ENCODE measurements at regions not wholly inside any gene's neighbourhood (a gene's known extent, or its start where the extent isn't known, plus 50 kb on each side); places are given as distances from the start of the nearest gene placed in this dataset.

DNA sequence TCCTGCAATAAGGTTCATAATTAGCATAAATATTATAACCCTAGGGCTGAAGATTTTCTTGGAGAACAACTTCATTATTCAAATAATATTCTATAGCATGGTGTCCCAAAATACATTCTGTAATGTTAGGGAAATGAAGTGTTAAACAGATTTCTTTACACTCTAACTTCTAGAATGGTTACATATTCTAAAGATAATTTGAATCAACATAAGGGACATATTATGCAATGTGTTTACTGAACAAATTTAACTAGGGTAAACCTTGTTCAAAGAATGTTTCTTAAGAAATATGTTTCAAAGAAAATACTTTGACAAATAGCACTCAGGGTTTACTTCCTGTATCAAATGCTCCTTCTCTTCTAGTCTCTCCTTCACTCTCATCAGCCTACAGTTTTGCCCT, 281.6 kb downstream of the SLC6A15 start:
- Histone ChIP-seq H3K4me1 (ENCODE audit: control insufficient read depth in 2 of 2, insufficient read depth in 2 of 2, low read length in 2 of 2) (no peaks in the 10 kb centered on the region), H3K36me3 (ENCODE audit: control insufficient read depth in 2 of 2, insufficient read depth in 2 of 2, low read length in 2 of 2) (no peaks in the 10 kb centered on the region), H3K27ac (ENCODE audit: low read depth in 2 of 2, low read length in 2 of 2) (no peak overlapping the region), H3K9ac (ENCODE audit: low read depth in 1 of 2, low read length in 2 of 2) (no peak overlapping the region), H3K27me3 (ENCODE audit: control insufficient read depth in 2 of 2, insufficient read depth in 2 of 2, low read length in 2 of 2) (no peaks in the 10 kb centered on the region), H3K9me3 (ENCODE audit: control insufficient read depth in 2 of 2, low read length in 2 of 2) (no peaks in the 10 kb centered on the region), H3K4me3 (ENCODE audit: low read length in 2 of 2) (no peak overlapping the region)

- H3K4me1 ChIP-seq (ENCODE audit: control insufficient read depth in 2 of 2, insufficient read depth in 2 of 2, low read length in 2 of 2): no peaks in the 10 kb centered on the region
- H3K27me3 ChIP-seq (ENCODE audit: control insufficient read depth in 2 of 2, insufficient read depth in 2 of 2, low read length in 2 of 2): no peaks in the 10 kb centered on the region
- H3K27ac ChIP-seq (ENCODE audit: low read depth in 2 of 2, low read length in 2 of 2): no peak overlapping the region
- H3K36me3 ChIP-seq (ENCODE audit: control insufficient read depth in 2 of 2, insufficient read depth in 2 of 2, low read length in 2 of 2): no peaks in the 10 kb centered on the region
- no peak overlapping the region for H3K9ac ChIP-seq (ENCODE audit: low read depth in 1 of 2, low read length in 2 of 2)
- H3K9me3 ChIP-seq (ENCODE audit: control insufficient read depth in 2 of 2, low read length in 2 of 2): no peaks in the 10 kb centered on the region
- no peak overlapping the region for H3K4me3 ChIP-seq (ENCODE audit: low read length in 2 of 2)
Observed at GRCh38 chr12:84627593-84627992, 285.0 kb downstream of the SLC6A15 start.

DNA sequence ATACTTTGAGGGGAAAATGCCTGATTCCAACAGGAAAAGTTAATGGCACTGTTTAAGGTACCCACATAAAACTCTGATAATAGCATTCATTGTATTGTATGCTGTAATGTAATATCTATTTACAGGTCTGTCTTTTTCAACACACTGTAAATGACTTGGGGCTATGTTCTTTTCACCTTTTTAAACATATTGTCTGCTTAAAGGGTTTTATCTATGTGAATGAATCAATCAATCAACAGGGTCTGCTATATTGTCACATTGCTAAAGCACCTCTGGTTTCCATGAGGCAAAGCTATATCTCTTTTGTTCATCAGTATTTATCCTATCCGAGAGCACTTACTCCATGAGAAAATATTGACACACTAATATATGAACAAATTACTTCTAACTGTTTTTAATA, 288.0 kb downstream of the SLC6A15 start:
- Histone ChIP-seq H3K4me1 (ENCODE audit: control insufficient read depth in 2 of 2, insufficient read depth in 2 of 2, low read length in 2 of 2) (no peaks in the 10 kb centered on the region), H3K27ac (ENCODE audit: low read depth in 2 of 2, low read length in 2 of 2) (no peak overlapping the region), H3K36me3 (ENCODE audit: control insufficient read depth in 2 of 2, insufficient read depth in 2 of 2, low read length in 2 of 2) (no peaks in the 10 kb centered on the region), H3K9me3 (ENCODE audit: control insufficient read depth in 2 of 2, low read length in 2 of 2) (no peaks in the 10 kb centered on the region), H3K4me3 (ENCODE audit: low read length in 2 of 2) (no peak overlapping the region), H3K9ac (ENCODE audit: low read depth in 1 of 2, low read length in 2 of 2) (no peak overlapping the region), H3K27me3 (ENCODE audit: control insufficient read depth in 2 of 2, insufficient read depth in 2 of 2, low read length in 2 of 2) (no peaks in the 10 kb centered on the region)

DNA sequence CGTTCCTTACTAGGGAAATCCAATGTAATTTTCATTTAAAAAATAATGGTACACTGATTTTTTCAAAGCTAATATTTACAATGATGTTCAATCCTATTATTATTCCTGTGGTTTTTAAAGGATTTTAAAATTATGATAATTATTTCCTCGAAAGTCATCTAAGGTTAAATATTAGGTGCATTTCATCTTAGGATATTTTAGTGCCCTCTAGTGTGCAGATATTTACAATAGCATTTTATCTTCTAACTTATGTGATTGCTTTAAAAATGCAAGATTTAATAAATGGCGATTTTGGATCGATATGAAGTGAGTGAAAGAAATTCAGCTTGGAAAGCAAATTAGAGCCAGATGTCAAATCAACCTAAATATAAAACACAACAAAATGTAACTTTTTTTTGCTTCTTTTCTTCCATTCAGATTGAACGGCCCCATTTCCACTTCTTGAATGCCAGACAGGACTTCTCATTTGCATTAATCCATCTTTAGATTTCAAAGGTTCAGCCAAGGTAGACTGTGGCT, 293.5 kb downstream of the SLC6A15 start:
- Histone ChIP-seq H3K9me3 (ENCODE audit: control insufficient read depth in 2 of 2, low read length in 2 of 2) (no peaks in the 10 kb centered on the region), H3K4me3 (ENCODE audit: low read length in 2 of 2) (no peak overlapping the region)

DNA sequence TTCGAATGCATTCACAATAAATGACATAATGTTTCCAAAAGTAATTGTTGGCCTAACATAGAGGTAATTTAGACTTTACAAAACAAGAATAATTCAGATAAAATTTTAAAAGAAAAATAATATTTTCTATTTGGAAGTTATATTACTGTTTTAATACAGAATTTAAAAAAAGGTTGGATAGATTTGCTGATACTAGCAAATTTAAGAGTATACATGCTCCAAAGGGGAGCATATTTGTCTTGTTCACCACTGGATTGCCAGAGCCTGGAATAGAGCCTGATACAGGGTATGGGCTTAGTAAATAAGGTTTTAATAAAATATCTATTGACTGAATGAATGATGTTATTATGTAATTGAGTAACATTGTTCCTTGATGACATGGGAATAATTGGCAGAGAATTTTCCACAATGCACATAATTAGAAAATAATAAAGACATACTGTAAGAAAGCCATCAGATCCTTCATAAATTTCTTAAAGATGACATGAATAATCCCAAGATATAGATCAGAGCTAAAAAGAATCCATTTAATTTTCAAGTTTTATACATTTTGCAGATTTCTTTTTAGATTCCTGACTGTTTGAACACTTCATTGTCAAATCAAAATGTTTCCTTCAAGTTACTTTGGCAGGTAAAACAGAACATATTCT, 305.3 kb downstream of the SLC6A15 start:
- H3K36me3 ChIP-seq (ENCODE audit: control insufficient read depth in 2 of 2, insufficient read depth in 2 of 2, low read length in 2 of 2): no peaks in the 10 kb centered on the region
- no peaks in the 10 kb centered on the region for H3K27me3 ChIP-seq (ENCODE audit: control insufficient read depth in 2 of 2, insufficient read depth in 2 of 2, low read length in 2 of 2)
- H3K9me3 ChIP-seq (ENCODE audit: control insufficient read depth in 2 of 2, low read length in 2 of 2): no peaks in the 10 kb centered on the region
- H3K4me3 ChIP-seq (ENCODE audit: low read length in 2 of 2): no peak overlapping the region
- H3K4me1 ChIP-seq (ENCODE audit: control insufficient read depth in 2 of 2, insufficient read depth in 2 of 2, low read length in 2 of 2): no peaks in the 10 kb centered on the region
- H3K9ac ChIP-seq (ENCODE audit: low read depth in 1 of 2, low read length in 2 of 2): no peak overlapping the region
- no peak overlapping the region for H3K27ac ChIP-seq (ENCODE audit: low read depth in 2 of 2, low read length in 2 of 2)

More for the DNA sequence above, 293.5 kb downstream of the SLC6A15 start:
- no peak overlapping the region for H3K9ac ChIP-seq (ENCODE audit: low read depth in 1 of 2, low read length in 2 of 2)
- no peak overlapping the region for H3K27ac ChIP-seq (ENCODE audit: low read depth in 2 of 2, low read length in 2 of 2)
- no peaks in the 10 kb centered on the region for H3K36me3 ChIP-seq (ENCODE audit: control insufficient read depth in 2 of 2, insufficient read depth in 2 of 2, low read length in 2 of 2)
- no peaks in the 10 kb centered on the region for H3K4me1 ChIP-seq (ENCODE audit: control insufficient read depth in 2 of 2, insufficient read depth in 2 of 2, low read length in 2 of 2)
- no peaks in the 10 kb centered on the region for H3K27me3 ChIP-seq (ENCODE audit: control insufficient read depth in 2 of 2, insufficient read depth in 2 of 2, low read length in 2 of 2)

- Histone ChIP-seq H3K4me1 (ENCODE audit: control insufficient read depth in 2 of 2, insufficient read depth in 2 of 2, low read length in 2 of 2) (no peaks in the 10 kb centered on the region), H3K36me3 (ENCODE audit: control insufficient read depth in 2 of 2, insufficient read depth in 2 of 2, low read length in 2 of 2) (no peaks in the 10 kb centered on the region), H3K27ac (ENCODE audit: low read depth in 2 of 2, low read length in 2 of 2) (no peak overlapping the region), H3K9me3 (ENCODE audit: control insufficient read depth in 2 of 2, low read length in 2 of 2) (no peaks in the 10 kb centered on the region), H3K4me3 (ENCODE audit: low read length in 2 of 2) (no peak overlapping the region), H3K9ac (ENCODE audit: low read depth in 1 of 2, low read length in 2 of 2) (no peak overlapping the region), H3K27me3 (ENCODE audit: control insufficient read depth in 2 of 2, insufficient read depth in 2 of 2, low read length in 2 of 2) (no peaks in the 10 kb centered on the region)
Observed at GRCh38 chr12:84605983-84606382, 306.6 kb downstream of the SLC6A15 start.

DNA sequence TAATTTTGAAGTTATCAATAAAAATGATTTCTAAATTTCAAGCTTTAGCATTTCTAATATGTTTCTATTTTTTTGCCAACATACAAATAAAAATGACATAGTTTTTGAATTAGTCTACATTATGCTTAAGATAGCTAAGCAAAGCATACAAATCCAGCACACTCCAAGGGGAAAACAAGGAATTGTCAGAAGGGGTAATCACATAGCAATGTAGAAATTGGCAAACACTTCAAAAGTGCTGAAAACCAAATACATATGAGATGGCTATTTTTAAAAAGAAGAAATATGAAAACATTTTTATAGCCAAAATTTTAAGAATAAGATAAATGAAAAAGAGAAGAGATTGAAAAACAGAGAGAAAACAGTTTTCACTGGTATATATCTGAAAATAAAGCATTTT, 308.0 kb downstream of the SLC6A15 start:
- no peaks in the 10 kb centered on the region for H3K27me3 ChIP-seq (ENCODE audit: control insufficient read depth in 2 of 2, insufficient read depth in 2 of 2, low read length in 2 of 2)
- H3K4me3 ChIP-seq (ENCODE audit: low read length in 2 of 2): no peak overlapping the region
- no peak overlapping the region for H3K27ac ChIP-seq (ENCODE audit: low read depth in 2 of 2, low read length in 2 of 2)
- H3K4me1 ChIP-seq (ENCODE audit: control insufficient read depth in 2 of 2, insufficient read depth in 2 of 2, low read length in 2 of 2): no peaks in the 10 kb centered on the region
- no peak overlapping the region for H3K9ac ChIP-seq (ENCODE audit: low read depth in 1 of 2, low read length in 2 of 2)
- no peaks in the 10 kb centered on the region for H3K9me3 ChIP-seq (ENCODE audit: control insufficient read depth in 2 of 2, low read length in 2 of 2)
- no peaks in the 10 kb centered on the region for H3K36me3 ChIP-seq (ENCODE audit: control insufficient read depth in 2 of 2, insufficient read depth in 2 of 2, low read length in 2 of 2)

DNA sequence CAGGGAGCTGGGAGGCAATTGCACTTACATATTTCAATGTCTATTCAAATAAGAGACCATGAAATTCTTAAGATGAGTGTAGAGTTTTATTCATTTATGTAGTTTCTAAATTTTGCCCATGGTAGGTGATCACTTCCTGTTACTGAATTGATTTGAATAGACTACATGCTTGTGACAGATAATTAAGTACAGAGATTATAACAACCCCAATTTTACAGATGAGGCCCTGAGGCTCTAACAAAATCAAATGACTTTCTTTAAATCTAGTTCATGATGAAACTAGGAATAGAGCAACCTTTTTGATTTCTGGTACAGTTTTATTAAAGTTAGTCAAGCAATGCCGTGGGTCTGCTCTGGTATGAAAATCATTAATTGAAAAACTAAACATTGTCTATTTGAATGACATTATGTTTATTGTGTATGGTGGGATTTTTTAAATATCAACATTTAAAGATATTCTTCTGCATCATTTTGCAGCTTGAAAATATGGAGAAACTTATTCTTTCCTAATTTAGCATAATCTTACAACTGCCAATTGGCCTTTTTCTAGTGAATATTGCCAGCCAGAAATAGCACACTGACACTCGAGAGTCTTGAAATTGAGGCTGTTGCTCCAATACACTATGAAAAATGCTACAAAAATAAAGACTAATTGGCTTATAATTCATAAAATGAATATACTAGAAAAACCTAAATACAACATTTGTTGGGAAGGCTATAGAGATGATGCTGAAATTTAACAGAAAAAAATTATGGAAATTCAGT, 308.9 kb downstream of the SLC6A15 start:
- Histone ChIP-seq H3K9ac (ENCODE audit: low read depth in 1 of 2, low read length in 2 of 2) (no peak overlapping the region), H3K27ac (ENCODE audit: low read depth in 2 of 2, low read length in 2 of 2) (no peak overlapping the region), H3K4me1 (ENCODE audit: control insufficient read depth in 2 of 2, insufficient read depth in 2 of 2, low read length in 2 of 2) (no peaks in the 10 kb centered on the region), H3K36me3 (ENCODE audit: control insufficient read depth in 2 of 2, insufficient read depth in 2 of 2, low read length in 2 of 2) (no peaks in the 10 kb centered on the region), H3K4me3 (ENCODE audit: low read length in 2 of 2) (no peak overlapping the region), H3K27me3 (ENCODE audit: control insufficient read depth in 2 of 2, insufficient read depth in 2 of 2, low read length in 2 of 2) (no peaks in the 10 kb centered on the region), H3K9me3 (ENCODE audit: control insufficient read depth in 2 of 2, low read length in 2 of 2) (no peaks in the 10 kb centered on the region)

- Histone ChIP-seq H3K4me3 (ENCODE audit: low read length in 2 of 2) (no peak overlapping the region), H3K27me3 (ENCODE audit: control insufficient read depth in 2 of 2, insufficient read depth in 2 of 2, low read length in 2 of 2) (no peaks in the 10 kb centered on the region), H3K9me3 (ENCODE audit: control insufficient read depth in 2 of 2, low read length in 2 of 2) (no peaks in the 10 kb centered on the region), H3K27ac (ENCODE audit: low read depth in 2 of 2, low read length in 2 of 2) (no peak overlapping the region), H3K9ac (ENCODE audit: low read depth in 1 of 2, low read length in 2 of 2) (no peak overlapping the region), H3K4me1 (ENCODE audit: control insufficient read depth in 2 of 2, insufficient read depth in 2 of 2, low read length in 2 of 2) (no peaks in the 10 kb centered on the region), H3K36me3 (ENCODE audit: control insufficient read depth in 2 of 2, insufficient read depth in 2 of 2, low read length in 2 of 2) (no peaks in the 10 kb centered on the region)
Observed at GRCh38 chr12:84601483-84601882, 311.1 kb downstream of the SLC6A15 start.

DNA sequence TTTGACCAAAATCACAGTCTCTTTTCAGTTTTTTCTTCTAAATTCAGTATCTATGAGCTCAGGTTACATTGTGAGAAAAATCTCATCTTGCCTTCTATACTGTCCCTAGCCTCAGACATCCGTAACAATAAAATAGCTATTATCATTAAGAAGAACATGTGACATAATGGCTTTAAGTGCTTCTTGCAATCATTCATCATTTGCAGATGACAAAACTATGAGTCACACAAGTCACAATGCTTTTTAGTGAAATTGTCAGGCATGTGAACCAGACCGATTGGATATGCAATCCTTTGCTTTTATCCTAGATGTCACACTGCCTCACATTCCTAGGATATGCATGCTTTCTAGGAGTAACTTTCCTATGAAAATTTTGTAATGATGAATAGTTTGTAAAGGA, 313.1 kb downstream of the SLC6A15 start:
- Histone ChIP-seq H3K4me1 (ENCODE audit: control insufficient read depth in 2 of 2, insufficient read depth in 2 of 2, low read length in 2 of 2) (no peaks in the 10 kb centered on the region), H3K27me3 (ENCODE audit: control insufficient read depth in 2 of 2, insufficient read depth in 2 of 2, low read length in 2 of 2) (no peaks in the 10 kb centered on the region), H3K9ac (ENCODE audit: low read depth in 1 of 2, low read length in 2 of 2) (no peak overlapping the region), H3K4me3 (ENCODE audit: low read length in 2 of 2) (no peak overlapping the region), H3K36me3 (ENCODE audit: control insufficient read depth in 2 of 2, insufficient read depth in 2 of 2, low read length in 2 of 2) (no peaks in the 10 kb centered on the region), H3K27ac (ENCODE audit: low read depth in 2 of 2, low read length in 2 of 2) (no peak overlapping the region), H3K9me3 (ENCODE audit: control insufficient read depth in 2 of 2, low read length in 2 of 2) (no peaks in the 10 kb centered on the region)
